ENCODE measurements at regions not wholly inside any gene's neighbourhood (a gene's known extent, or its start where the extent isn't known, plus 50 kb on each side); places are given as distances from the start of the nearest gene placed in this dataset.

DNA sequence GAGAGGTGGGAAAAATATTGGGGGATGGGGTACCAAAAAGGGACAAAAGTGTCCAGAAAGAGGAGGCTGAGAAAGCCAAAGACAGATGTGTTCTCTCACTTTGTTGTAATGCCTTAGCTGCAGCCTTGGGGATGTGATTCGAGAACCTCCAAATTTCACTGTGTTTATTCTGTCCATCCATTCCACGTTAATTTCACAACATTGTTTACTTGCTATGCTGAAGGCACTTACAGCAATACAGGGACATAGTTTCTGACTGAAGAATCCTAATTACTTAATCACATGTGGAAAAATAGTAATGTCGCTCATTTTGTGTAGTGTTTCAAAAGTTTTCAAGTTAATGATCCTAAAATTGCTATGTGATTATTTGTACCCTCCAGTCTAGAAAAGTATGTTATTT is 146.2 kb upstream of the SLC38A2 start:
- in situ Hi-C loops (cut with HindIII; ENCODE audit: low sequenced_read_pairs): no loop called here
- no peak for DNase-seq (ENCODE audit: low read depth, low spot score)
- TF ChIP-seq, protein P1, sequence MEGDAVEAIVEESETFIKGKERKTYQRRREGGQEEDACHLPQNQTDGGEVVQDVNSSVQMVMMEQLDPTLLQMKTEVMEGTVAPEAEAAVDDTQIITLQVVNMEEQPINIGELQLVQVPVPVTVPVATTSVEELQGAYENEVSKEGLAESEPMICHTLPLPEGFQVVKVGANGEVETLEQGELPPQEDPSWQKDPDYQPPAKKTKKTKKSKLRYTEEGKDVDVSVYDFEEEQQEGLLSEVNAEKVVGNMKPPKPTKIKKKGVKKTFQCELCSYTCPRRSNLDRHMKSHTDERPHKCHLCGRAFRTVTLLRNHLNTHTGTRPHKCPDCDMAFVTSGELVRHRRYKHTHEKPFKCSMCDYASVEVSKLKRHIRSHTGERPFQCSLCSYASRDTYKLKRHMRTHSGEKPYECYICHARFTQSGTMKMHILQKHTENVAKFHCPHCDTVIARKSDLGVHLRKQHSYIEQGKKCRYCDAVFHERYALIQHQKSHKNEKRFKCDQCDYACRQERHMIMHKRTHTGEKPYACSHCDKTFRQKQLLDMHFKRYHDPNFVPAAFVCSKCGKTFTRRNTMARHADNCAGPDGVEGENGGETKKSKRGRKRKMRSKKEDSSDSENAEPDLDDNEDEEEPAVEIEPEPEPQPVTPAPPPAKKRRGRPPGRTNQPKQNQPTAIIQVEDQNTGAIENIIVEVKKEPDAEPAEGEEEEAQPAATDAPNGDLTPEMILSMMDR (IDR thresholded peaks at IDR 0.05; ENCODE audit: low read depth, low read length): no peak
- H3K4me3 ChIP-seq (ENCODE audit: low read depth, low read length): no peak overlapping the region

DNA sequence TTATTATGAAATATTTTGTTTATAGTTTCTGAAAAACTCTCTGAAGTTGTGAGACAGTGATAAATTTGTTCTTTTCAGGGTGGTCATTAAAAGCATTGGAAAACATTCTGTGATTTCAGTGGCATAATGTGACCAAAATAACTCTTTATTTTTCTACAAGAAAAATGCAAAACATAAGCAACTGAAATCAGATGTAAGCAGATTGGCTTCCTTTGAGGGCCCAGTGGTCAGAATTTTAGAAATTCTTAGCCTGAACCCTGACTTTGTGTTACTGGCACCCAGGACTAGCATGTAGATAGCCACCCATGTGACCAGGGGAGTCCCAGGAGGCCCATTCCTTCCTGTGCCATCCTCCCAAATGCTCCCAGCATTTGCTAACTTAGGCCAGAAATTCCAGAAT is 145.6 kb upstream of the SLC38A2 start:
- no peak overlapping the region for H3K4me3 ChIP-seq (ENCODE audit: low read depth, low read length)
- in situ Hi-C loops (cut with HindIII; ENCODE audit: low sequenced_read_pairs): no loop called here
- TF ChIP-seq, protein P1 (IDR thresholded peaks at IDR 0.05; ENCODE audit: low read depth, low read length): no peak
- no peak for DNase-seq (ENCODE audit: low read depth, low spot score)

DNA sequence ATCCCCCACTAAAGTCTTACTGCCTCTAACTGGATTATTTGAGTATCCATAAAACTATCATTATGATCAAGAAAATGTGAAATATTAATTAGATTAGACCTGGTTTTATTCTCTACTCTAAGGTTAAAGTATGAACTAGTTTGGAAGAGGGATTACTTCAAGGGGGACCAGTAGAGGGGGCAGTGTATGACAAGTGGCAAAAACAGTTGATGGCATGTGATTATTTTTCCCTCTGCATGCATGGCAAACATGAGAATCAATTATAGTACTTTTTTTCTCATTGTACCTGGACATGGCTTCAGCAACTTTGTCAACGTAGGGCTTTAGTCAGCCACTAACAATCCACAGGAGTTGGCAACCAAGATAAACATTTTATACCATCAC is 145.0 kb upstream of the SLC38A2 start:
- DNase-seq (ENCODE audit: low read depth, low spot score): no peak
- H3K4me3 ChIP-seq (ENCODE audit: low read depth, low read length): no peak overlapping the region
- in situ Hi-C loops (cut with HindIII; ENCODE audit: low sequenced_read_pairs): no loop called here
- TF ChIP-seq, protein P1 (IDR thresholded peaks at IDR 0.05; ENCODE audit: low read depth, low read length): no peak

DNA sequence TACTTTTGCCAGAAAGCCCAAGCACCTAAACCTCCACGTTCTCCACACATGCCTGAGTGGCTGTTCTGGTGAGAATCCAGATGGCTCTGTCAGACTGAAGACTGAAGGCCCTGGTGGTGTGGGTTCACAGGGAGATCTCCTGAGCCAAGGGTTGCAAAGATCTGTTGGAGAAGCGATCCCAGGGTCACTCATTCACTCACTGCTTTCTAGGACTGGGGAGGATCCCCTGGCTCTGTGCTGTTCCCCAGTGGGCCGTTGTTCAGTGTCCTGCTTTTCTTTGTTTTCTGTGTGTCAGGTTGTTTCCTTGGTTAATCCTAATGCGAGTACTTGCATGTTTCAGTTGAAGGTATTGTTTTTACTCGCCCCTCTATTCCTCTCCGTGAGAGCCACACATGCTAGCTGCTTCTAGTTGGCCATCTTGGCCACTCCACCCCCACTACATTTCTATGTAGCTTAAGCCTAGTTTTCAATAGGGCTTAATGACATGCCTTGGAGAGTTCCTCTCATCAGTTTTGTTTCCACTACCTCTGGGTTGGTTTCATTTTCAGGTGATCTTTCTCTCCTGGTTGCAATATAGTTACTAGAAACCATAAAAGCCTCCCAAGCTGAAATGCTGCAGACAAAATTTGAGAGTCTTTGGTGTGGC is 144.5 kb upstream of the SLC38A2 start:
- DNase-seq (ENCODE audit: low read depth, low spot score): no peak
- TF ChIP-seq, protein P1 (IDR thresholded peaks at IDR 0.05; ENCODE audit: low read depth, low read length): no peak
- in situ Hi-C loops (cut with HindIII; ENCODE audit: low sequenced_read_pairs): no loop called here
- no peak overlapping the region for H3K4me3 ChIP-seq (ENCODE audit: low read depth, low read length)

DNA sequence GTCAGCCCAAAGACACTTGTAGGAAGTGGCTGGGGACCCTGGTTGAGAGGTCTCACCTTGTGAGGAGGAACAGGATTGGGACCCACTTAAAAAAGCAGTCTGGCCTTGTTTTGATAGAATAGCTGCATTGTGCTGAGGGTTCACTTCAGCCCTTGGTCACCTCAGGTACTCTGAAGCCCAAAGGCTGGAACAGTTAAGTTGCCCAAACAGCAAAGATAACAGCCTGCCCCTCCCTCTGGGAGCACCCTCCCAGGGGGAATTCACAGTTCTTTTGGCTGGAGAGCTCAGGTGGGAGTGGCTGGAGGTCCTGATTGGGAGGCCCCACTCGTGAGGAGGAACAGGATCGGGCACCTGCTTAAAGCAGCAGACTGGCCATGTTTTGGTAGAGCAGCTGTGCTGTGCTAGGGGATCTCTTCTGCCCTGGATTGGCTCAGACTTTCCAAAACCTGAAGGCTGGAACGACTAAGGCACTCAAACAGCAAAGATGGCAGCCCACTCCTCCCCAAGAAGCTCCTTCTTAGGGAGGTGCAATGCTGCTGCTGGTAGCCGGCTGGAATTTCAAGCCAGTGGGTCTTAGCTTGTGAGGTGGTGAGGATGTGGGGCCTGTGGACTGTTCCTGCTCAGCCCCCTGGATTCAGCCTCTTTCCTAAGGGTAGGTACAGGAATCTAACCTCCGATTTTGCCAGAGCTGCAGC is 143.8 kb upstream of the SLC38A2 start:
- in situ Hi-C loops (cut with HindIII; ENCODE audit: low sequenced_read_pairs): no loop called here
- H3K4me3 ChIP-seq (ENCODE audit: low read depth, low read length): no peak overlapping the region
- no peak for DNase-seq (ENCODE audit: low read depth, low spot score)
- TF ChIP-seq, protein P1 (IDR thresholded peaks at IDR 0.05; ENCODE audit: low read depth, low read length): no peak

DNA sequence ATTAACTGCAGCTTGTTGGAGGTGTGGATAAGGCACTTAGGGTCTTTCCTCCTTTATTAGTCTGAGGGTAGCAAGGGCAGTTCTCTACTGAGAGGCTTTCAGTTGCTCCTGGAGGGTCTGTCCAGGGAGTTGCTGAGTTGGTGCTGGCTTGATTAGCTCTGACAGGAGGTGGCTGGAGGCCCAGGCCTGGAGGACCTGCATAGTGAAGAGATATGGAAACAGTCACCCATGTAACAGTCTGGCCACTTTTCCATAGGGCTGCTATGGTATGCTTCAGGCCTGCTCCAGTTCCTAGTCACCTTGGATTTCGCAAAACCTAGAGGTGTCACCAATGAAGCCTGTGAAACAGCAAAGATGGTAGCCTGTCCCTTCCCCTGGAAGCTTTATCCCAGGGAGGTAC is 143.3 kb upstream of the SLC38A2 start:
- in situ Hi-C loops (cut with HindIII; ENCODE audit: low sequenced_read_pairs): no loop called here
- no peak overlapping the region for H3K4me3 ChIP-seq (ENCODE audit: low read depth, low read length)
- TF ChIP-seq, protein P1 (IDR thresholded peaks at IDR 0.05; ENCODE audit: low read depth, low read length): no peak
- no peak for DNase-seq (ENCODE audit: low read depth, low spot score)

Measured in astrocyte of the spinal cord (primary cell).